Pancreas (tissue), 10 donors: ENCODE measurements at regions not wholly inside any gene's neighbourhood (a gene's known extent, or its start where the extent isn't known, plus 50 kb on each side); places are given as distances from the start of the nearest gene placed in this dataset.

Experiments
- ATAC-seq, 4 donors: fragments of 200-7000 bp; cut with Tn5 transposase; one replicate each; pipeline versions ENCODE4 v1.8.0 to v1.9.1; 2020; ENCODE audit warnings: mild to moderate bottlenecking in 4 of 4, moderate library complexity in 4 of 4
- DNase-seq, 6 donors: peaks; one replicate each; pipeline ENCODE4 v3.0.0-alpha.2; 2020
- FAIRE-seq: peaks from 2 replicates; lab custom pipeline; 2012; peaks lifted over from hg19 to GRCh38; lab: Jason Lieb, UNC
- H3K27ac ChIP-seq, 4 donors: fragments of 200-600 bp; sonication (generic); 1 replicate in 3 of 4; 2 replicates in 1 of 4; pipeline versions ENCODE4 v1.5.0 to v1.8.0; 2020
- H3K27me3 ChIP-seq, 4 donors: fragments of 200-600 bp; one replicate each; pipeline ENCODE4 v1.8.0; 2021
- H3K36me3 ChIP-seq, 3 donors: fragments of 200-600 bp; sonication (generic) in 1 of 3; one replicate each; pipeline versions ENCODE4 v1.5.0 to v1.8.0; 2020 to 2021
- H3K4me1 ChIP-seq, 3 donors: fragments of 200-600 bp; one replicate each; pipeline ENCODE4 v1.8.0; 2021
- H3K4me3 ChIP-seq, 4 donors: fragments of 200-600 bp; sonication (generic) in 2 of 4; one replicate each; pipeline versions ENCODE4 v1.5.0 to v1.8.0; 2020 to 2021
- H3K9me3 ChIP-seq, 4 donors: fragments of 200-600 bp; one replicate each; pipeline ENCODE4 v1.8.0; 2021
- WGBS, 2 donors: extraction: QIAGEN DNeasy Blood & Tissue Kit; methylation state at CpG; one replicate each; pipeline ENCODE4 v1.1.7; 2013; 5-methylcytosine and 5-hydroxymethylcytosine counted together
- intact Hi-C, 3 donors: fragments of 100-400 bp; cut with DNase I; formaldehyde crosslinking; loops; one replicate each; pipeline versions ENCODE4 v1.11.1 to v1.14.2; 2022
- TF ChIP-seq, protein P1 (sequence below), 4 donors: fragments of 200-600 bp; sonication (generic) in 3 of 4; IDR thresholded peaks; one replicate each; pipeline versions ENCODE4 v1.5.0 to v1.8.0; 2021; ENCODE audit warnings: antibody characterized with exemption in 4 of 4
- donor health status: healthy with polysubstance abuse.
- donor health status: DM: no; HTN: no; CAD: no; lungs with moderate emphysema.
- donor health status: DM: no; HTN: no; CAD: no.
- donor health status: control.
- donor health status: control.
- donor health status: Bipolar disorder and iron deficiency.
- donor health status: DM: yes; HTN: yes; CAD: no.
- donor health status: DM: no; HTN: no; CAD: no.
- donor health status: DM: no; HTN: no; CAD: no.
- donor health status: DM: yes; HTN: yes; CAD: no.

DNA sequence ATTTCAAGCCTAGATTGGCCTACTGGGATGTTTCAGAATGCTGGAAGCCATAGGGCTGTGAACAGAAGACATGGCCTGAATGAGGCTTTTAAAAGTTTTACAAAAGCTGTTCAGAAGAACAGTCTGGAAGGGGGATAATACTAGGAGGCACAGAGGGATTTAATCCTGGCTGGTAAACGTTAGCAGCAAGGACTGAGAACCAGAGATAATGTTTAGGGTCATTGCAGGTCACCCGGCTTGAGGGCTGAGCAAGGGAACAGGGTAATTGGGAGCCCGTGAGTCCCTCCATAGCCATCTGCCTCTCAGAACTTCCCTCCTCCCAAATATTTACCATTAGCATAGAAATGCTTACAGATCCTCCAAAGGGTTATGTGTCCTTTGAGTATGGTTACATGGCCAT is 765.4 kb downstream of the TMEM182 start:
- Histone ChIP-seq H3K4me3 (no peak overlapping the region), H3K4me1 (no peaks in the 10 kb centered on the region), H3K36me3 (no peaks in the 10 kb centered on the region), H3K9me3 (no peaks in the 10 kb centered on the region), H3K27ac (no peak overlapping the region), H3K27me3 (no peaks in the 10 kb centered on the region)
- intact Hi-C loops: no loop called here
- DNase-seq (no peak), ATAC-seq (no peak), FAIRE-seq (no peak)
- TF ChIP-seq, protein P1, sequence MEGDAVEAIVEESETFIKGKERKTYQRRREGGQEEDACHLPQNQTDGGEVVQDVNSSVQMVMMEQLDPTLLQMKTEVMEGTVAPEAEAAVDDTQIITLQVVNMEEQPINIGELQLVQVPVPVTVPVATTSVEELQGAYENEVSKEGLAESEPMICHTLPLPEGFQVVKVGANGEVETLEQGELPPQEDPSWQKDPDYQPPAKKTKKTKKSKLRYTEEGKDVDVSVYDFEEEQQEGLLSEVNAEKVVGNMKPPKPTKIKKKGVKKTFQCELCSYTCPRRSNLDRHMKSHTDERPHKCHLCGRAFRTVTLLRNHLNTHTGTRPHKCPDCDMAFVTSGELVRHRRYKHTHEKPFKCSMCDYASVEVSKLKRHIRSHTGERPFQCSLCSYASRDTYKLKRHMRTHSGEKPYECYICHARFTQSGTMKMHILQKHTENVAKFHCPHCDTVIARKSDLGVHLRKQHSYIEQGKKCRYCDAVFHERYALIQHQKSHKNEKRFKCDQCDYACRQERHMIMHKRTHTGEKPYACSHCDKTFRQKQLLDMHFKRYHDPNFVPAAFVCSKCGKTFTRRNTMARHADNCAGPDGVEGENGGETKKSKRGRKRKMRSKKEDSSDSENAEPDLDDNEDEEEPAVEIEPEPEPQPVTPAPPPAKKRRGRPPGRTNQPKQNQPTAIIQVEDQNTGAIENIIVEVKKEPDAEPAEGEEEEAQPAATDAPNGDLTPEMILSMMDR (IDR thresholded peaks at IDR 0.05): no peak
- 46 to 47% methylated on average over 3 of the region's 3 CpGs for WGBS, 2 donors

DNA sequence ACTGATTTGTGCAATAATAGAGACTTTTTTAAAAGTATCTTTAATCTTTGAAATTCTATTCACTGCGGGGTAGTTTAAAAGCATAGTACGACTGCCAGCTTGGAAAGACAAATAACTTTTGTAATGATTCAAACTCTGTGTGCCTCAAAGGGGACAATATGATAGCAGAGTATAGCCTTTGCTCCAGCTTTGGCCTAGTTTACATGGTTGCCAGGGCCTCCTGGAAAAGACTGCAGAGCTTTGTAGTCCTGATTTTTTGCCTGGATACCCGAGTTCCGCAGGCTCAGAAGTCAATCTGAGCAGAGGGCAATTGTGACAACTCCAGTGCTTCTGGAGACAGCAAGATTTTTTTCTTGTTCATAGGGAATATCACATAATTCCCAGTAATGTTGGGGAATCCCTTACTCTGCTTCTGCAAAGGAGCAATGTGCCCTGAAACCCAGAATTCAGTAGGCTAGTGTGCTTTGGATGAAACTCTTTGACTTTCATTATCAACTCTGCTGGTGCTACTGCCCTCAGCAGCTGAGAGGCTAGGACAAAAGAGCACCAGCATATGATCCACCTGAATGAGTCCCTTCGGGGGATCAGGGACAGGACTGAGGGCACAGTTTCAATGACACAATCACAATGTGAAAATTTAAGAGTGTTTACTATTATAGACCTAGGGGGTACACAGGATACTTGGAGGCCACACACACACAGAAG is 768.1 kb downstream of the TMEM182 start:
- no peaks in the 10 kb centered on the region for H3K4me1 ChIP-seq
- H3K9me3 ChIP-seq: no peaks in the 10 kb centered on the region
- intact Hi-C loops: no loop called here
- TF ChIP-seq, protein P1 (IDR thresholded peaks at IDR 0.05): no peak
- FAIRE-seq (no peak), DNase-seq (no peak), ATAC-seq (no peak)
- H3K4me3 ChIP-seq: no peak overlapping the region
- no peaks in the 10 kb centered on the region for H3K36me3 ChIP-seq
- WGBS, 2 donors: 48 to 62% methylated on average over 5 of the region's 5 CpGs
- no peaks in the 10 kb centered on the region for H3K27me3 ChIP-seq
- H3K27ac ChIP-seq: no peak overlapping the region

DNA sequence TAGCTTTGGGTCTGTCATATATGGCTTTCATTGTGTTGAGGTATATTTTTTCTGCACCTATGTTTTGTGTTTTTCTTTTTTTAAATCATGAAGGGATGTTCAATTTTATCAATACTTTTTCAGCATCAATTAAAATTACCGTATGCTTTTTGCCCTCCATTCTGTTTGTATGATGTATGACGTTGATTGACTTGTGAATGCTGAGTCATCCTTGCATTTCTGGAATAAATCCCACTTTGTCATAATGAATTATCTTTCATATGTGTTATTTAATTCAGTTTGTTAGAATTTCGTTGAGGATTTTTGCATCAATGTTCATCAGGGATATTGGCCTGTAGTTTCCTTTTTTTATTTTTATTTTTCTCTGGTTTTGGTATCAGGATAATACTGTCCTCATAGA is 790.9 kb downstream of the TMEM182 start:
- intact Hi-C loops: no loop called here
- Histone ChIP-seq H3K36me3 (no peaks in the 10 kb centered on the region), H3K27me3 (no peaks in the 10 kb centered on the region), H3K4me1 (no peaks in the 10 kb centered on the region), H3K9me3 (no peaks in the 10 kb centered on the region), H3K27ac (no peak overlapping the region), H3K4me3 (no peak overlapping the region)
- FAIRE-seq (no peak), ATAC-seq (no peak), DNase-seq (no peak)
- 49 to 62% methylated on average over 3 of the region's 3 CpGs for WGBS, 2 donors
- TF ChIP-seq, protein P1 (IDR thresholded peaks at IDR 0.05): no peak

DNA sequence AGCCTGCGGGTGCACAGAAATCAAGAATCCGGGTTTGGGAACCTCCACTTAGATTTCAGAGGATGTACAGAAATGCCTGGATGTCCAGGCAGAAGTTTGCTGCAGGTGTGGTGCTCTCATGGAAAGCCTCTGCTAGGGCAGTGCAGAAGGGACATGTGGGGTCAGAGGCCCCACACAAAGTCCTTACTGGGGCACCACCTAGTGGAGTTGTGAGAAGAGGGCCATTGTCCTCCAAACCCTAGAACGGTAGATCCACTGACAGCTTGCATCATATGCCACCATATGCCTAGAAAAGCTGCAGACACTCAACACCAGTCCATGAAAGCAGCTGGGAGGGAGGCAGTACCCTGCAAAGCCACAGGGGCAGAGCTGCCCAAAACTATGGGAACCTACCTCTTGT is 833.0 kb downstream of the TMEM182 start:
- Histone ChIP-seq H3K36me3 (no peaks in the 10 kb centered on the region), H3K27ac (no peak overlapping the region), H3K4me1 (no peaks in the 10 kb centered on the region), H3K9me3 (no peaks in the 10 kb centered on the region), H3K27me3 (no peaks in the 10 kb centered on the region), H3K4me3 (no peak overlapping the region)
- FAIRE-seq: no peak
- TF ChIP-seq, protein P1 (IDR thresholded peaks at IDR 0.05): no peak
- peak in 1 of 6 donors; percentile 8 for DNase-seq
- intact Hi-C loops: no loop called here
- ATAC-seq: no peak
- WGBS, 2 donors: 71 to 80% methylated on average over 3 of the region's 3 CpGs

DNA sequence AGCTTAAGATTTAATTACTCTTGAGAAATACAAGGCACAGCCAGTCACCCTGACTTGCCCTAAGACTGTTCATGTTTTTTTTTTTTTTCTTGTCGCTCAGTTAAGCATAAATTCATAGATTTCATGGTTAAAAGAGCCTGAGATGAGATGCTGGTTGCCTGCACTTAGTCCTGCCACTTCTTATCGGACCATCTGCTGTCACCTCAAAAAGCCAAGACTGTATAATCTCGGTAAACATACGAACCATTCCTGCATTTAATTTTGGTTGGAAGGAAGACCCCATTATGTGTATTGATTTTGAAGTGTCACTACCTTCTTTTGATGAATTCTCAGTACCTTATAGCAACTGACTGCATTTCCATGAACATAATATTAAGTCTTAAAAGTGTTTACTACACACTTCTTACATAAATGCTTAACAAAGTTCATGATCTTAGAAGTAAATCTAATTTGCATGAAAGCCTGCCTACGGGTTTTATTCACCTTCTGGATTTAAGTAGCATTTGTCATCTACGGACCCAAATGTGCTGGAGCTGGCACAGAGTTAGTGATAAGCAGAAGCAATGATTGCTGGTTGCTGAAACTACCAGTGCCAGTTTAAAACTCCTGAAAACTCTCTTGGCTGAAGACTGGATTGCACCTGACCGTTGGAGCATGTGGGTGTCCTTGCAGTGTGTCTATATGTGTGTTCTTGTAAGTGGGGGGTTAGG is 843.4 kb downstream of the TMEM182 start:
- intact Hi-C loops: no loop called here
- H3K4me3 ChIP-seq: no peak overlapping the region
- WGBS, 2 donors: 47 to 56% methylated on average over 7 of the region's 7 CpGs
- H3K9me3 ChIP-seq: no peaks in the 10 kb centered on the region
- no peak overlapping the region for H3K27ac ChIP-seq
- H3K27me3 ChIP-seq: no peaks in the 10 kb centered on the region
- FAIRE-seq: no peak
- H3K4me1 ChIP-seq: no peaks in the 10 kb centered on the region
- ATAC-seq: no peak
- no peaks in the 10 kb centered on the region for H3K36me3 ChIP-seq
- no peak for DNase-seq
- TF ChIP-seq, protein P1 (IDR thresholded peaks at IDR 0.05): no peak
